CD4-positive, alpha-beta T cell treated with Interferon gamma for 1 hour (primary cell): ENCODE measurements at regions not wholly inside any gene's neighbourhood (a gene's known extent, or its start where the extent isn't known, plus 50 kb on each side); places are given as distances from the start of the nearest gene placed in this dataset.
"Not testable (repeated sequence)": the region's sequence is repeated elsewhere in the genome, so short reads cannot be mapped to it uniquely, and the experiment has no call there.

Experiments
- DNase-seq: peaks from one replicate; pipeline ENCODE4 v3.0.0-alpha.2; 2020

DNA sequence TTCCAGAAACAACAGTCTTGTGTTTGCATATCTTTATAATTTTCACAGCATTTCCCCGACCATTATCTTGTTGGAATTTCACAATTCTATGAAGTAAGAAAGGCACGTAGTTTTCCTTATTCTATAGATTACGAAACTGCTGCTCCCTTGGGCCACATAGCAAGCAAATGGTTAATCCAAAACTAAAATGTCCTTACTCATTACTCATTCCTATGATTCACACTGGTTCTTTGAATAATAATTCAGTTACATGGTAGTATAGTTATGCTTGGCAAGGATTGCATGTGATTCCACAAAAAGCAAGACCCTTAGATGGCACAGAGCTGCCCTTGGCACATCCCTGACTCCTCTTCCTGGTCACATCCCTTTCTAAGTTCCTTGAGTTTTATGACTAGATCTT is 51.2 kb downstream of the OR13H1 start:
- no peak for DNase-seq

DNA sequence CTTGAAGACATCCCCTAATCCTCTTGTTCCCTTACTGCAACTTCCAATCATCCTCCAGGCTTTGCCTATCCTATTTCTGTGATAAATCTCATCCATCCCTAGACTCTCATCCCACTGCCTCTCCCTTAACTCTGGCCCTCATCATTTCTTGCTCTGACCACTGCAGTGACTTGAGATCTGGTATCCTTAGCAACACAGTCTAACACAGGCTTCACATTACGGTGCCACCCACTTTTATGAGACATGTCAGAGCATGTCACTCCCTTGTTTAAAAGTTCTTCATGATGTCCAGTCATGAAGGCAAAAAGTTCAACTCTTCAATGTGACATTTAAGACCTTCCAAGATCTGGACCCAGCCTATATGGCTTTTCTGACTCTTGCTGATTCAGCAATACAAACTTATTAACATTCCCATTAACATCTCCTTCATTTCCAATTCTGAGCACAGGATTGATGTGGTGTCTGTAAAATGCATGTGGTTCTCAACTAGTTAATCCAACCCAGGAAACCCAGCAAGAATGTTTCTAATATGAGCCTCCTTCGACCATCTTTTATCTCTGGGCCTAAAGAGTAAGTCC is 64.0 kb downstream of the OR13H1 start:
- DNase-seq = no peak

DNA sequence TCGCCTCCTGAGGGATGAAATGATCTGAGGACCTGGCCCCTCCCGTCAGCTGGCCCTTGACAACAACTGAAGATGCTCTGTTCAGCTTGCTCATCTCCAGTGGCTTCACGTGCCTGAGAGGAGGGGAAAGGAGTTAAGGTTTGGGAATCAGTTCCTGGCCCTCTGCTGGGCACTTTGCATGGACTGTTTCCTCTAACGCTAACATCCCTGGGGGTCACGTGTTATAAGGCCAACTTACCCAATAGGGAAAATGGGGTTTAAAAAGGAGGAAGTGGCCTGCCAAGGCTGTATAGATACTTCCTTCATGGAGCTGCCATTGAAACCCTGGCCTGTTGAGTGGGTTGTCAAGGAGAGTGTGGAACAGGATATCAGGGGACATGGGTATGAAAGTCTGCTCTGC is 65.6 kb downstream of the OR13H1 start:
- no peak for DNase-seq

DNA sequence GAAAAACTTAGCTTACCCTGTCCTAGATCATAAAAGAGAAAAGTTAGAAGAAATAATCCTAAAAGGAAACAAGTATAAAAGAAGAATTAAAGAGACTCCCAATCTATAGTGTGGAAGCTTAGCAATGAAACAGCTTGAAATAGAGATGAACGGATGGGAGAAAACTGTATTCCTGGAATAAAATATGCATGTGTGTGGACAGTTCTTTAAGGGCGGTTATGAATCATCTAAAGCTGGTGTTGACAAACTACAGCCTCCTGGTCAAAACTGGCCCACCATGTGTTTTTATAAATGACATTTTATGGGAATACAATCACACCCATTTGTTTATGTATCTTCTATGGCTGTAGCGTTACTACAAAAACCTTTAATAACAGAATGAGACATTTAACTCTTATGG is 69.4 kb downstream of the OR13H1 start:
- DNase-seq = no peak

DNA sequence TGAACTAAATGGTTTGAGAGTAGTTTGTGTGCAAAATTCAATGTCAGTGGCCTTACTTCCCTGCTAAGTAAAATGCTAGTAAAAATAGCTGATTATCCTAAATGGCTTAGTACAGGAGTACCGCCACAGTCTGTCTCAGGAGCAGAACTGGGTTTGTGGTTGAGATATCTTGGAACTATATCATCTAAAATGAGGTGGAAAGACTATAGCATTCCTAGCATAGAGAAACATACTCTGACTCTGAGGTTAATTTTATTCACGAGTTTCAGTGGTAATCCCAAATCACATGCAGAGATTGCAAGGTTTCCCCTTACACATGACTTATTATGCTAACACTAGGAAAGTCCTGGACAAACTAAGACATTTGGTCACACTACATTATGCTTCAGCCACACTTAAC is 70.4 kb downstream of the OR13H1 start:
- no peak for DNase-seq

DNA sequence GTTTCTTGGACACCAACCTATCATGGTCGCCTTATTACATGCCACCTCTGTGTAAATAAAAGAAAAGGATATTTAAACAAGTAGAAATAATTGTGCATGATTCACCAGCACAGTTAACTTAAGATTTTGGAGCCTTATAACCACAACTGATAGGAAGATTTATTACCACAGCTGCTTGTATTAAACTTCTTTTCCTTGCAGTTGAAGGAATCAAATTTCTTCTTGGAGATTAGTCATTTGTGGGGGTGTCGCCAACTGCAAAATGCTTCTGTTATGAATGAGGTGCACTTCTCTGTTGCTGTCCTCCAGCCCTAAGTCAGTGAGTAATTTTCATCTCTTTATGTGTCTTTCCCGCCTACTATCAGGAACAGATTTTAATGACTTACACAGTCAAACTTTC is 73.3 kb downstream of the OR13H1 start:
- no peak for DNase-seq

DNA sequence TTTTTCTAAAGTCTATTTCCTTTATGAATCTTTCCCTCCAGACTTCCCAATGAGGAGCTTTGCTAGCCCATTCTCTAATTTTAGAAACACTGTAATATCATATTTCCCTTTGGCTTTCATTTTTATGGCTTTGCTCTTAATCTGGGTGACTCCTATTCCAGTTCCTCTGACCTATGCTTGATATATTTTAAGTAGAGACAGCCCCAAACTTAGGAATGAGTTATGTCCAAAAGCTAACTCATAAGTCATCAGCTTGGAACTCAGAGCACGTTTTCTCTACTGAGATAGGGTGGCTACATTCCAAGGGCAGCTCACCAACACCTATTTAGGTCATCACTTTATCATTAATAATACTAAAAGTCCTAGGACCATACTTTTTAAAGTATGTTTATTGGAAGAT is 77.8 kb downstream of the OR13H1 start:
- DNase-seq = no peak

DNA sequence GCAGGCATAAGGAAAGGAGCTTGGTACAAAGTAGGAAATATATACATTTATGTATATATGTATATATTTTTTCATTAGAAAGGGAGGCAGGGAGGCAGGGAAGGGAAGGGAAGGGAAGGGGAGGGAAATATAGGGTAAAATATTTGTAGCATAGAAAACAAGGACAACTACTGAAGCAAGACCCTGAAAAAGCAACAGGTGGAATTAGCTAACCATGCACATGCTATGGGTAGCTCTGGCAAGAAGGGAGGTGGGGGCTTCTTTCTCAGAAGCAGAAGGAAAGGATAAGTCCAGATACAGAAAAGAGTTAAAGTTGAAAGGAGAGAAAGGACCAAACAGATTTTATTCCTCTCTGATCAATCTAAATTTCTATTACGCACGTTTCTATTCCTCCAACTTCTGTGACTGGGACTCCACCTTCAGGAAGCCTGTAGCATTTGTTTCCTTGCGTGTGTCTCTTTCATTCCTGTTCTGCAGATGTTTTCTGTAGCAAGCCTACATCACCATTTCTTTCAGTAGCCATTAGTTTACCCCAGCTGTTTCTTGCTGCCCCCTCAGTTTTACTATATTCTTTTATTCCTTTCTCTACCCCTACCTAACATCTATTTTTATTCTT is 82.9 kb downstream of the OR13H1 start:
- no peak for DNase-seq

DNA sequence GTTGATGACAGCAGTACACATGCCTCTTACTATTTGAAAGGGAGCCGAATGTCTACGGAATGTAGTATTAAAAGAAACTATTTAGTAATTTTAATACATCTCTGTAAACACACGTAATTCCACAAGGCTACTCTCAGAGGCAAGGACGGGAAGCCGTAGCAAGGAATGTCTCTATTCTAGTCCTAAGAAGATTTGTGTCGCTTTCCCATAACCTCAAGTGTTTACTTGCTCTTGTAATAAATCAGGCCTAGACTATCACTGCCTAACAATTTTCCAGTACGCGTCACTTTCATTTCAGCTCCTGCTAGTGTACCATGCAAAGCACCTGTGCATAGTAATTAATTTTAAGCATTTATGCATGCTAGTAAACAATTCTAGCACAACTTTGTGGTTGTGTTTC is 86.7 kb downstream of the OR13H1 start:
- DNase-seq = no peak

DNA sequence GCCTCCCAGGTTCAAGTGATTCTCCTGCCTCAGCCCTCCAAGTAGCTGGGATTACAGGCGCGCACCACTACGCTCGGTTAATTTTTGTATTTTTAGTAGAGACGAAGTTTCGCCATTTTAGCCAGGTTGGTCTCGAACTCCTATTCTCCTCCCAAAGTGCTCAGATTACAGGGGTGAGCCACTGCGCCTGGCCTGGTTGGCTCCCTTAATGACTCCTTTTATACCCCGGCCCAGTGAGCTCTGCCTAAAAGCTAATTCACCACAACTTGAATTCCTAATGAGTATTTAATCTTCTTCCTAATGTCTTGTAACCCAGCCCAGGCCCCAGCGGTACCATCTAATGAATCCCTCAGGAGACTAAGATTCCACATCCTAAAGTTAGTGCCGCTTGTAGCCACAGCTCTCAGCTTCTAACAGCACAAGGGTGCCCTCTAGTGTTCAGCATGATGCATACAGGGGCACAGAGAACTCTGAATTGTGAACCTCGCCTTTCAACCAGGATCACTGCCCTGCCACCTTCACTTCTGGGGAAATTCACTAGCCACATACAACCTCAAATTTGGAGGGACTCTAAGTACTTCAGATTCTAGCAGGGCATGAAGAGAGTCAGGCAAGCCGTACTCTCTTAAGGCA is 89.5 kb downstream of the OR13H1 start:
- DNase-seq = peak; percentile 4

DNA sequence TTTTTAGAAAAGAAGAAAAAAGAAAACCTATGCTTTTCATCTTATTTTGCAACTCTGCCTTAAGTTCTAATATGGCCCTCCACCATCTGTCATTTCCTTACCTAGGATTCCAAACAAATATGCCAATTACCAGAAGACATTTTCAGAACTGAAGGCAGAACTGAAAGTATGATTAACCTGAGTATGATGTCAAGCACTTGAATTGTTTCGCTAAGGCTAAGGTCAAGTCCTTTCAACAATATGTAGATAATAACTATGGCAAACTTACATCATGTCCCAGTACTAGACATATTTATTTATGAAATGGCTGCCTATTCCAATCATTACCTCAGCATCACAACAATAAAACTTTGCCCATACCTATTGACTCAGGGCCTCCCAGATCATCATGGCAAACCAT is 91.0 kb downstream of the OR13H1 start:
- no peak for DNase-seq

DNA sequence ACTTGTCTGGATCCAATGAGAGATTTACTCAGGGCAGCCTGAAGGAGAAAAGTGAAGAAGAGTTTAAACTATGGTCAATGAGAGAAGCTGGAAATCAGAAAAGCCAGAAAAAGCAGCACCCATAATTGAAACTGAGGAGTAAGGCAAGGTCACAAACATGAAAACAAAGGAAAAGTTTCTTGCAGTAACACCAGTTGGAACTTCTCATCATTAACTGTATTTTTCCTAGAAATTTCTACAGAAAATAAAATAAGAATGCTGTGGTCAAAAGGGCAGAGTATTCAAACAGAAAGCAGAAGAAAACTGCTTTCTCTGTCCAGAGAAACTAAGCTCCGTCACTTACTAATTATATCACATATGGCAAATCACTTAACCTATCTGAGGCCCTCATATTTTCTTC is 102.2 kb downstream of the OR13H1 start:
- no peak for DNase-seq

DNA sequence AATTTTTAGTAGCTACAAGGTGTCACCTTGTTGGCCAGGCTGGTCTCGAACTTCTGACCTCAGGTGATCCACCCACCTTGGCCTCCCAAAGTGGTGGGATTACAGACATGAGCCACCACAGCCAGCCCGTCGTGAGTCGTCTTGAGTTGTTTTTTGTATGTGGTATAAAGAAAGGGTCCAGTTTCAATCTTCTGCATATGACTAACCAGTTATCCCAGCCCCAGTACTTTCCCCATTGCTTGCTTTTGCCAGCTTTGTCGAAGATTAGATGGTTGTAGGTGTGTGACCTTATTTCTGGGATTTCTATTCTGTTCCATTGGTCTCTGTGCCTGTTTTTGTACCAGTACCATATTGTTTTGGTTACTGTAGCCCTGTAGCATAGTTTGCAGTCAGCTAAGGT is 105.9 kb downstream of the OR13H1 start:
- no peak for DNase-seq

DNA sequence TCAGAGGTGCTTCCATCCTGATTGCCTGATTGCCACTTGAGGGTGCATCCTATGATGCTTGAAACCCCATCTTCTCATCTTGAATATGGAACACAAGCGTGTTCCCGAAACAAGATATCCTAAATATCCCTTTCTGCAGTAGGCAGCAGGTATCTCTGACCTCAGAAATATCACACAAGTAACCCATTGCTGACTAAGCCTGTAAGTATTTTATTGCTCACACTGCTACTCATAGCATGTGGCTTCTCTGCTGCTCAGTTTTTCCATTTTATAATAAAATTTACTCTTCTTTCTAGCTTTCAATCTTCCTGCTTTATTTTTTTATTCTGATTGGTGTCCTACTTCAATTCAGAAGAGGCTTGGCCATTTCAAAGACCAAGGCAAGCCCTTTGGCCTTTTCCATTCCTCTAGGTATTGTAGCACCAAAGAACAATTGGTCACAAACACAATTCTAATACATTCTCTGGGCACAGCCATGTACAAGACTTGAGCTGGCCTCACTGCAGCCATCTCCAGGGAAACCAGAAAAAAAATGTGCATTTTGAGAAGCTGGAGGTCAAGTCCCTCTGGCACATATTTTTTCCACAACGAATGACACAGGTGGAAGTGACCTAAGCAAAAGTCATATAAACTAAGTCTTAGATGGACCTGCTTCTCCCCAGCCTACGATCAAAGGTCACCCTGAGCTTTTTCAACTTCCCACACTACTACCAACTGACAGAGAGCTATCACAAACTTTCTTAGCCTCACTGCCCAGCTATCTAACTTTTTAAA is 107.0 kb downstream of the OR13H1 start:
- DNase-seq = no peak

DNA sequence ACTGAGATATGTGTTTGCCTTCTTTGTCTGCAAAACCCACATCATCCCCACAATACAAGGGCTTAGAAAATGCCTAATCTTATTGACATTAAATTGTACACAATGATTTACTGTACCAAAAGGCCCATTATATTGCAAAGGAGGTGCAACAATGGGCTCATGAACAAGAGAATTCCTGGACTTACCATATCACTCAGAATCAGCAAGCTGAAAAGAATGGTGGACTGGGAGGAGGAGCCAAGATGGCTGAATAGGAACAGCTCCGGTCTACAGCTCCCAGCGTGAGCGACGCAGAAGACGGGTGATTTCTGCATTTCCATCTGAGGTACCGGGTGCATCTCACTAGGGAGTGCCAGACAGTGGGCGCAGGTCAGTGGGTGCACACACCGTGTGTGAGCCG is 119.9 kb downstream of the OR13H1 start:
- not testable (repeated sequence) for DNase-seq

DNA sequence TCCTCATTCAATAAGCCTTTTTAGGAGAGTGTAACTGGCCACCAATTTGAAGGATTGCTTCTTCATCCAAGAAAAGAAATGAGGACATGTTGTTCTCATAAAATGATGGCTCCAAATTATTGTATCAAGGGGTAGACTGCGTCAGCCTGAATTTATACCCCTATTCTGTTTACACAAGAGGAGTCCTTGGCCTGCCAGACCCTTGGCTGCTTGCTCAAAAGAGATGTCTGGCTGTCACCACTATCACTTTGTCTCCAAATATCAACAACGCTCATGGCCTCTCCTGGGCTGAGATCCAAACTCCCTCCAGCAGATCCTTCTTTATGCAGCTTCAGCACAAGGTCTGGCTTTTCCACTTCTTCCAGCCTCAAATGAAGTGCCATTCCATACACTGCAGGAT is 127.9 kb downstream of the OR13H1 start:
- no peak for DNase-seq

DNA sequence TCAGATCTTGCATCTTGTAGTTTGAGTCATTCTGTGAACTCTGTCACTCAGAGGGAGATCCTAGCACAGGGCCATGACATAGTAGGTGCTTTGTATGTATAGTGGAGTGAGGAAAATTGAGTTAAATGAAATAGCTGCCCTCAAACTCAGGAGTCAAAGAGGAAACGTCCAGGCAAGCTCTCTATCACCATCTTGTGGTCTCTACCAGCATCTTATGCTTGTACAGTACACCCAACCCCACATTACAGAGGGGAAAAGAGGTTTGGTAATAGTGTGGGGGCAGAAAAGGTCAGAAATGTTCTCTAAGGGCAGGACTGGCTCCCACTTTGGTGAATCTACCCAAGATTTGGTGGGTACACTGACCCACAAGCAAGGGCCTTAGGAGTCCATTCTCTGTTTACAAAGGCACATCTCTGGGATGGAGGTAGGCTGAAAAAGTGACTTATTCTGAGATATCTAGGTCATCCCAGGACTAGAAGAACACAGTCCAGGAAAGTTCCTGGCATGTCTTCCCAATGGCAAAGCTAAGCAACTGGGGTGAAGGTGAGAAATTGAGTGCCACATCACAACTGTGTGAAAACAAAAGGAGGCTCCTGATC is 131.8 kb downstream of the OR13H1 start:
- no peak for DNase-seq

DNA sequence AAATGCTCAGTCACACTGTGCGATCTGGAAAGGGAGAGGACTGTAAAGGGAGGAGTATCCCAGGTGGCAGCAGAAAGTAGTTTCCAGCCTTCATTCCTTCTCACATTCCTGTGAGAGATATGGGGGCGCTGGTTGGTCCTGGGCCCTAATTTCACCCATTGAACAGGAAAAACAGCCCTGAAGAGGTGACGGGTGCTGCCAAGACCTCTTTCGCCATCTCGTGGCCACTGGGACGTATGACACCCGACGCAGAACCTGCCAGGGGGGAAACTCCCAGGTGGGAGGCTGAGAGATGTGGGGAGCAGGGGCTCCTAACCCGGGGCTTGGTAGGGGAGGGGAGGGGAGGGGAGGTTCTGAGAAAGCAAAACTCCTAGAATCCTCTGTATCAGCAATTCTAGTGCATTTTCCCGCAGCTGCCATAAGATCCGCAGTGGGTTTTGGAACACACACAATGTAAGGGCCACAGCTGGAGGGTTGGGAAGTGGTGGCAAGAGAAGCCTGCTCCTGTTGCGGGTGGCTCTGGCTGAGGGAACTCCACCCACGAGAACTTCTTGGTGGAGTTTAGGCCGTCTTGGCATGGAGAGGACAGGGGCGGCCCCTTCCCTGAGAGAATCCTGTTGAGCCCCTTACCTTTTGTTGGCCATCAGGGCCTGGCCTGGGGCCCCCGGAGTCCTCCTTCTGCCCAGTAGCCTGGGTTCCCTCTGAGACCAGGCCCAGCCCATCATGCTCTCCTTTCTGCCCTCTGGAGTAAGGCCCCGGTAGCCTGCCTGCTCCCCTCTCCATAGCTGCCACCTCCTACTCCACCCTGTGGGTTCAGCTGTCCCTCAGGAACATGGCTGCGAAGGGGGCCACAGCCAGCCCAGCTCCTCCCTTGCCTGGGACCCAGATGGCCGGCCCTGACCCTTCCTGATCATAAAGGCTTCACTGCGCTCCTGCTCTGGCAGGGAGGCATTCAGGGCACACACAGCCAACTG is 134.1 kb downstream of the OR13H1 start:
- peak; percentile 33 for DNase-seq

DNA sequence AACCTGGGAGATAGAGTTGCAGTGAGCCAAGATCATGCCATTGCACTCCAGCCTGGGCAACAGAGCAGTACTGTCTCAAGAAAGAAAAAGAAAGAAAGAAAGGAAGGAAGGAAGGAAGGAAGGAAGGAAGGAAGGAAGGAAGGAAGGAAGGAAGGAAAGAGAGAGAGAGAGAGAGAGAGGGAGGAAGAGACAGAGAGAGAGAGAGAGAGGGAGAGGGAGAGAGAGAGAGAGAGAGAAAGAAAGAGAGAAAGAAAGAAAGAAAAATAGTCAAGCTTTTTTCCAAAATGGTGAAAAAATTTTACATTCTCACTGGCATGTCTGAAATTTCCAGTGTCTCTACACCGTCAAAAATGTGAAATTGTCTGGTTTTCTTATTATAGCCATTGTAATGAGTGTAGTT is 138.9 kb downstream of the OR13H1 start:
- DNase-seq = not testable (repeated sequence)

DNA sequence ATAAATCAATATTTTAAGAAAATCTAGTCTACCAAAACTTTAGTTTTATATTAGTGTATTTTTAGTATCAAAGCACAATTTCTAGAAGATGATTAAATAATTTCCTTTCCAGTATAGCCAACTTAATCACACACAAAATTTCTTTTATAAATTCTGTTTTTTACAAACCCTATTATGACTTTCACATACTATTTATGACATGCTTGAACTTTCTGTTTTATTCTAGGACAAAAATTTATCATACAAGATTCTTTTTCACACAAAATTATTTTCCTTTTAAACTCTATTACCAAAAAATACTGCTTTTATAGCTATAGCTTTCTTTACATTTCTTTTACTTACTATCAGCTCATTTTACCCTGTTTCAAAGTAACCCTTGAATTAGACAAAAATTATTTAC is 149.5 kb downstream of the OR13H1 start:
- DNase-seq = no peak

DNA sequence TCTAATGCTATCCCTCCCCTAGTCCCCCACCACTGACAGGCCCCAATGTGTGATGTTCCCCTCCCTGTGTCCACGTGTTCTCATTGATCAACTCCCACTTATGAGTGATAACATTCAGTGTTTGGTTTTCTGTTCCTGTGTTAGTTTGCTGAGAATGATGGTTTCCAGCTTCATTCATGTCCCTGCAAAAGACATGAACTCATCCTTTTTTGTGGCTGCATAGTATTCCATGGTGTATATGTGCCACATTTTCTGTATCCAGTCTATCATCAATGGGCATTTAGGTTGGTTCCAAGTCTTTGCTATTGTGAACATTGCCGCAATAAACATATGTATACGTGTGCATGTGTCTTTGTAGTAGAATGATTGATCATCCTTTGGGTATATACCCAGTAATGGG is 153.1 kb downstream of the OR13H1 start:
- not testable (repeated sequence) for DNase-seq

DNA sequence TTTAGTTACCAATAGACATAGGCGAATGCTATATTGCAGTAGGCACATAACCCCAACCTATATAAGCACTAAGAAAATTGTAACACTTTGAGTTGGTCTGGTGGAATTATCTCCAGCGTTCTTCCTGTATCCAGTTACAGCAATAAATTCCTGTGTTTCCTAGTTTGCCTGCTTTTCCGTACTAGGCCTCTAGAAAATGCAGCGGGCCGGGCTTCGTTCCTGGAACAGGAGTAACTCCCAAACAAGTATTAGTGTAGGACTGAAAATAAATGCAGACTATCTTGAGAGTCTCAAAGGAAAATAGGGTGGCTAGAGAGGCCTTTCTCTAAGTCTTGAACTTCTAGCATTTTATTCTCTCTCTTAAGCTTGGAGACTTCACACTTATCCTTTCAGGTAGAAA is 159.8 kb downstream of the OR13H1 start:
- DNase-seq = no peak
